H54 (cell line): ENCODE measurements at regions not wholly inside any gene's neighbourhood (a gene's known extent, or its start where the extent isn't known, plus 50 kb on each side); places are given as distances from the start of the nearest gene placed in this dataset.

Experiments
- DNase-seq: peaks from one replicate; pipeline ENCODE4 v3.0.0; 2011; ENCODE audit warnings: low spot score, mixed read lengths; ENCODE audit not compliant: insufficient read length
- FAIRE-seq: peaks from 3 replicates; lab custom pipeline; 2011; peaks lifted over from hg19 to GRCh38; lab: Jason Lieb, UNC
- POLR2A ChIP-seq: IDR thresholded peaks from 2 replicates; pipeline ENCODE4 v1.6.1; 2011; ENCODE audit warnings: low read depth, mild to moderate bottlenecking, low read length

- no peak for FAIRE-seq
- no peak for DNase-seq
Measured at GRCh38 chr6:165229216-165229615, 80.2 kb downstream of the C6orf118 start.

GRCh38 chr6:165227644-165228329 lies 81.6 kb downstream of the C6orf118 start:
- DNase-seq = no peak
- no peak for TF ChIP-seq POLR2A
- FAIRE-seq = no peak

More at GRCh38 chr6:165229216-165229615, 80.2 kb downstream of the C6orf118 start:
- TF ChIP-seq POLR2A = no peak

GRCh38 chr6:165223736-165224135 lies 85.7 kb downstream of the C6orf118 start:
- DNase-seq (no peak), FAIRE-seq (no peak)
- no peak for TF ChIP-seq POLR2A

GRCh38 chr6:165223101-165223500 lies 86.3 kb downstream of the C6orf118 start:
- TF ChIP-seq POLR2A = no peak
- DNase-seq (no peak), FAIRE-seq (no peak)

- FAIRE-seq (no peak), DNase-seq (no peak)
- no peak for TF ChIP-seq POLR2A
Measured at GRCh38 chr6:165222315-165223025, 86.9 kb downstream of the C6orf118 start.

- TF ChIP-seq POLR2A = no peak
- FAIRE-seq (no peak), DNase-seq (no peak)
Measured at GRCh38 chr6:165220045-165220444, 89.4 kb downstream of the C6orf118 start.

GRCh38 chr6:165219629-165220028 lies 89.8 kb downstream of the C6orf118 start:
- no peak for TF ChIP-seq POLR2A
- FAIRE-seq (no peak), DNase-seq (no peak)

- FAIRE-seq (no peak), DNase-seq (no peak)
- TF ChIP-seq POLR2A = no peak
Measured at GRCh38 chr6:165218829-165219228, 90.6 kb downstream of the C6orf118 start.

- FAIRE-seq = no peak
- no peak for DNase-seq
- TF ChIP-seq POLR2A = no peak
Measured at GRCh38 chr6:165206798-165207197, 102.6 kb downstream of the C6orf118 start.

GRCh38 chr6:165205632-165206031 lies 103.8 kb downstream of the C6orf118 start:
- no peak for TF ChIP-seq POLR2A
- FAIRE-seq (no peak), DNase-seq (no peak)

GRCh38 chr6:165204807-165205545 lies 104.4 kb downstream of the C6orf118 start:
- FAIRE-seq (no peak), DNase-seq (no peak)
- no peak for TF ChIP-seq POLR2A

- FAIRE-seq = no peak
- no peak for TF ChIP-seq POLR2A
- DNase-seq = no peak
Measured at GRCh38 chr6:165200178-165200577, 109.2 kb downstream of the C6orf118 start.

GRCh38 chr6:165191461-165191860 lies 117.9 kb downstream of the C6orf118 start:
- DNase-seq = no peak
- no peak for TF ChIP-seq POLR2A
- FAIRE-seq = no peak
